ENCODE measurements at regions not wholly inside any gene's neighbourhood (a gene's known extent, or its start where the extent isn't known, plus 50 kb on each side); places are given as distances from the start of the nearest gene placed in this dataset.

GRCh38 chr2:19295998-19296502, 62.4 kb downstream of the OSR1 start:
- H3K36me3 ChIP-seq (replicated peaks; ENCODE audit: low read depth, low read length), result no peaks in the 10 kb centered on the region
- H4K20me1 ChIP-seq (ENCODE audit: insufficient read depth, low read length), result no peaks in the 10 kb centered on the region
- H3K27ac ChIP-seq (ENCODE audit: low read length), result no peak overlapping the region
- no peak overlapping the region for H3K4me2 ChIP-seq (ENCODE audit: low read length)
- H3K79me2 ChIP-seq (ENCODE audit: low read length), result no peaks in the 10 kb centered on the region
- no peak overlapping the region for H2AFZ ChIP-seq (ENCODE audit: low read depth, low read length)
- H3K9me3 ChIP-seq (ENCODE audit: insufficient read depth, low read length), result no peaks in the 10 kb centered on the region
- TF ChIP-seq EZH2phosphoT487 (IDR thresholded peaks at IDR 0.05; ENCODE audit: low read depth) (no peak), CTCF (IDR thresholded peaks at IDR 0.05; ENCODE audit: low read depth, low read length) (no peak)
- no peaks in the 10 kb centered on the region; the same call in 1 of the 2 replicates for H3K27me3 ChIP-seq (ENCODE audit: low read depth, low read length)
- H3K4me3 ChIP-seq (ENCODE audit: low read length), result no peak overlapping the region
- H3K4me1 ChIP-seq (ENCODE audit: low read length), result no peaks in the 10 kb centered on the region
- H3K9ac ChIP-seq (ENCODE audit: low read length), result no peak overlapping the region

GRCh38 chr2:19292007-19292406, 66.4 kb downstream of the OSR1 start:
- Histone ChIP-seq H3K27ac (ENCODE audit: low read length) (no peak overlapping the region), H3K9ac (ENCODE audit: low read length) (no peak overlapping the region), H3K36me3 (replicated peaks; ENCODE audit: low read depth, low read length) (no peaks in the 10 kb centered on the region), H3K4me1 (ENCODE audit: low read length) (no peaks in the 10 kb centered on the region), H3K79me2 (ENCODE audit: low read length) (no peaks in the 10 kb centered on the region), H3K4me3 (ENCODE audit: low read length) (no peak overlapping the region), H3K4me2 (ENCODE audit: low read length) (no peak overlapping the region), H2AFZ (ENCODE audit: low read depth, low read length) (no peak overlapping the region), H3K27me3 (ENCODE audit: low read depth, low read length) (no peaks in the 10 kb centered on the region), H3K9me3 (ENCODE audit: insufficient read depth, low read length) (no peaks in the 10 kb centered on the region), H4K20me1 (ENCODE audit: insufficient read depth, low read length) (no peaks in the 10 kb centered on the region)
- TF ChIP-seq EZH2phosphoT487 (IDR thresholded peaks at IDR 0.05; ENCODE audit: low read depth) (no peak), CTCF (IDR thresholded peaks at IDR 0.05; ENCODE audit: low read depth, low read length) (no peak)

- Histone ChIP-seq H3K9me3 (ENCODE audit: insufficient read depth, low read length) (no peaks in the 10 kb centered on the region), H3K27ac (ENCODE audit: low read length) (no peak overlapping the region), H3K79me2 (ENCODE audit: low read length) (no peaks in the 10 kb centered on the region), H3K36me3 (replicated peaks; ENCODE audit: low read depth, low read length) (no peaks in the 10 kb centered on the region), H3K4me2 (ENCODE audit: low read length) (no peak overlapping the region), H4K20me1 (ENCODE audit: insufficient read depth, low read length) (no peaks in the 10 kb centered on the region), H3K4me1 (ENCODE audit: low read length) (no peaks in the 10 kb centered on the region), H3K27me3 (ENCODE audit: low read depth, low read length) (no peaks in the 10 kb centered on the region), H3K4me3 (ENCODE audit: low read length) (no peak overlapping the region), H2AFZ (ENCODE audit: low read depth, low read length) (no peak overlapping the region), H3K9ac (ENCODE audit: low read length) (no peak overlapping the region)
- TF ChIP-seq EZH2phosphoT487 (IDR thresholded peaks at IDR 0.05; ENCODE audit: low read depth), result no peak
- no peak for TF ChIP-seq CTCF (IDR thresholded peaks at IDR 0.05; ENCODE audit: low read depth, low read length)
Observed at GRCh38 chr2:19288291-19288690, 70.1 kb downstream of the OSR1 start.

GRCh38 chr2:19287324-19287723, 71.1 kb downstream of the OSR1 start:
- H3K79me2 ChIP-seq (ENCODE audit: low read length), result no peaks in the 10 kb centered on the region
- H3K4me2 ChIP-seq (ENCODE audit: low read length), result no peak overlapping the region
- TF ChIP-seq EZH2phosphoT487 (IDR thresholded peaks at IDR 0.05; ENCODE audit: low read depth), result no peak
- no peak for TF ChIP-seq CTCF (IDR thresholded peaks at IDR 0.05; ENCODE audit: low read depth, low read length)
- no peak overlapping the region for H2AFZ ChIP-seq (ENCODE audit: low read depth, low read length)
- H3K4me1 ChIP-seq (ENCODE audit: low read length), result no peaks in the 10 kb centered on the region
- H3K9ac ChIP-seq (ENCODE audit: low read length), result no peak overlapping the region
- H3K27ac ChIP-seq (ENCODE audit: low read length), result no peak overlapping the region
- H3K27me3 ChIP-seq (ENCODE audit: low read depth, low read length), result no peaks in the 10 kb centered on the region
- no peaks in the 10 kb centered on the region for H4K20me1 ChIP-seq (ENCODE audit: insufficient read depth, low read length)
- no peak overlapping the region for H3K4me3 ChIP-seq (ENCODE audit: low read length)
- H3K9me3 ChIP-seq (ENCODE audit: insufficient read depth, low read length), result no peaks in the 10 kb centered on the region
- H3K36me3 ChIP-seq (replicated peaks; ENCODE audit: low read depth, low read length), result no peaks in the 10 kb centered on the region
